ENCODE measurements at regions not wholly inside any gene's neighbourhood (a gene's known extent, or its start where the extent isn't known, plus 50 kb on each side); places are given as distances from the start of the nearest gene placed in this dataset.
"Not testable (repeated sequence)": the region's sequence is repeated elsewhere in the genome, so short reads cannot be mapped to it uniquely, and the experiment has no call there.

GRCh38 chr7:23887660-23888059 lies 177.6 kb downstream of the STK31 start:
- no peak for DNase-seq (ENCODE audit: low read depth)

GRCh38 chr7:23888958-23889357 lies 178.9 kb downstream of the STK31 start:
- no peak for DNase-seq (ENCODE audit: low read depth)

GRCh38 chr7:23889566-23889965 lies 179.5 kb downstream of the STK31 start:
- DNase-seq (ENCODE audit: low read depth): no peak

GRCh38 chr7:23892019-23892418 lies 182.0 kb downstream of the STK31 start:
- DNase-seq (ENCODE audit: low read depth): no peak

- peak; percentile 59 for DNase-seq (ENCODE audit: low read depth)
These were observed 183.3 kb downstream of the STK31 start for GRCh38 chr7:23893176-23893941.

GRCh38 chr7:23893942-23894891 lies 184.2 kb downstream of the STK31 start:
- DNase-seq (ENCODE audit: low read depth): peak; percentile 30

- no peak for DNase-seq (ENCODE audit: low read depth)
These were observed 185.0 kb downstream of the STK31 start for GRCh38 chr7:23894892-23895569.

- DNase-seq (ENCODE audit: low read depth): no peak
These were observed 185.7 kb downstream of the STK31 start for GRCh38 chr7:23895666-23896096.

- no peak for DNase-seq (ENCODE audit: low read depth)
These were observed 188.6 kb downstream of the STK31 start for GRCh38 chr7:23898619-23899018.

GRCh38 chr7:23904901-23905300 lies 194.9 kb downstream of the STK31 start:
- DNase-seq (ENCODE audit: low read depth): not testable (repeated sequence)

GRCh38 chr7:23907012-23907411 lies 197.0 kb downstream of the STK31 start:
- DNase-seq (ENCODE audit: low read depth): peak; percentile 25

GRCh38 chr7:23909426-23909825 lies 199.4 kb downstream of the STK31 start:
- no peak for DNase-seq (ENCODE audit: low read depth)

- DNase-seq (ENCODE audit: low read depth): no peak
These were observed 202.0 kb downstream of the STK31 start for GRCh38 chr7:23912065-23912464.

GRCh38 chr7:23913016-23913415 lies 203.0 kb downstream of the STK31 start:
- no peak for DNase-seq (ENCODE audit: low read depth)

- DNase-seq (ENCODE audit: low read depth): no peak
These were observed 205.2 kb downstream of the STK31 start for GRCh38 chr7:23915236-23915635.

- DNase-seq (ENCODE audit: low read depth): no peak
These were observed 208.3 kb downstream of the STK31 start for GRCh38 chr7:23918286-23918685.

- peak; percentile 21 for DNase-seq (ENCODE audit: low read depth)
These were observed 208.8 kb downstream of the STK31 start for GRCh38 chr7:23918856-23919255.

GRCh38 chr7:23925088-23925487 lies 215.1 kb downstream of the STK31 start:
- no peak for DNase-seq (ENCODE audit: low read depth)

- no peak for DNase-seq (ENCODE audit: low read depth)
These were observed 217.8 kb downstream of the STK31 start for GRCh38 chr7:23927709-23928417.

- no peak for DNase-seq (ENCODE audit: low read depth)
These were observed 218.4 kb downstream of the STK31 start for GRCh38 chr7:23928418-23928775.

- DNase-seq (ENCODE audit: low read depth): no peak
These were observed 220.3 kb downstream of the STK31 start for GRCh38 chr7:23930312-23930711.

- no peak for DNase-seq (ENCODE audit: low read depth)
These were observed 221.6 kb downstream of the STK31 start for GRCh38 chr7:23931633-23932032.

Data from iris pigment epithelial cell (primary cell).